ENCODE measurements at regions not wholly inside any gene's neighbourhood (a gene's known extent, or its start where the extent isn't known, plus 50 kb on each side); places are given as distances from the start of the nearest gene placed in this dataset.

DNA sequence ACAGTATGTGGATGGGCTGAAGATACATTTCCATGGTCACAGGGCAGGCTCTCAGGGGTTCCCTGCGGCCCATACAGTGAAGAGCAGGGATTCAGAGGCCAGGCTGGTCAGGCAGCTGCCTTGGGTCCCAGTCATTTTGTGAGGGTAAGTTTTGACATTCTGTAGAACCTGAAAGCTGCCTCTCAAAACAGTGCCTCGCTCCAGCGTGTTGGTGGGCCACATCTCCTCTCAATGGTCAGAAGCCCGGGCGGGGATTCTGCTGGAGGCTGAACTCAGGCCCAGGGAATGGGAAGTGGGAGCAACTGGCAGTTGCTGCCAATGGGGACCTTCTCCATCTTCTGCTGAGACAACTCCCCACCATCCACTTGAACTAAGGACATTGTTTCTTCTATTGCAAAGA is 190.0 kb downstream of the PTPN20 start:
- ChIA-PET POLR2A (no interaction called here), CTCF (no interaction called here)
- no peak overlapping the region for H3K27ac Mint-ChIP-seq
- no peak for DNase-seq
- no peaks in the 10 kb centered on the region for H3K27me3 Mint-ChIP-seq
- no peaks in the 10 kb centered on the region for H3K36me3 Mint-ChIP-seq (ENCODE audit: low read depth)
- H3K4me1 Mint-ChIP-seq = no peaks in the 10 kb centered on the region
- no peaks in the 10 kb centered on the region for H3K9me3 Mint-ChIP-seq
- no peak overlapping the region for H3K4me3 Mint-ChIP-seq

- no peaks in the 10 kb centered on the region for H3K4me1 Mint-ChIP-seq
- ChIA-PET CTCF (interaction anchor here (0.5 kb wide), 1 partner anchor 294 kb away, joined by 4 read pairs; no protein-coding TSS in a partner anchor), POLR2A (no interaction called here)
- H3K9me3 Mint-ChIP-seq = no peaks in the 10 kb centered on the region
- H3K27me3 Mint-ChIP-seq = no peaks in the 10 kb centered on the region
- no peak overlapping the region for H3K4me3 Mint-ChIP-seq
- no peak for DNase-seq
- no peaks in the 10 kb centered on the region for H3K36me3 Mint-ChIP-seq (ENCODE audit: low read depth)
- H3K27ac Mint-ChIP-seq = no peak overlapping the region
Observed at GRCh38 chr10:47101807-47102206, 190.6 kb downstream of the PTPN20 start.

DNA sequence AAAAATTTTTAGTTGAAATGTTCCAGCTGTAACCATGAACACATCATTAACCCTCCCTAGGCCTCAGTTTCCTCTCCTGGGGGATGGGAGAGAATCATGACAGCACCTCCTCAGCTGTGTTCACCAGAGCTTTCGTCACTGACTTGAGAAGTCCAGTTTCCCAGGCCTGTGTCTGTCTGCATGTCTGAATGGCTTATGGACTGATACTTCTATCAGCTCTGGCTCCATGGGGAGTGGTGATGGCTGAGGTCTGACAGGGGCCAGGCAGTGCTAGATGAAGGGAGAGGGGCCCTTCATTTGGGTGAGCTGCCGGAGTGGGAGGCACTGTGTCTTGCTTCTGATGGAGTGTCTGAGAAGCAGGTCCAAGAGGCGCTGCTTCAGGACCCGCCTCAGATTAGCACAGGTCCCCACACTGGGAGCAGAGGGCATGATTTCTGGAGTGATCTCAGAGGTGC is 192.9 kb downstream of the PTPN20 start:
- Mint-ChIP-seq H3K27ac (no peak overlapping the region), H3K4me1 (no peaks in the 10 kb centered on the region), H3K4me3 (no peak overlapping the region), H3K27me3 (no peaks in the 10 kb centered on the region), H3K9me3 (no peaks in the 10 kb centered on the region), H3K36me3 (ENCODE audit: low read depth) (no peaks in the 10 kb centered on the region)
- no peak for DNase-seq
- POLR2A ChIA-PET = no interaction called here
- CTCF ChIA-PET = no interaction called here

GRCh38 chr10:47104786-47105385 is 193.7 kb downstream of the PTPN20 start:
- Mint-ChIP-seq H3K4me1 (no peaks in the 10 kb centered on the region), H3K9me3 (no peaks in the 10 kb centered on the region), H3K36me3 (ENCODE audit: low read depth) (no peaks in the 10 kb centered on the region), H3K4me3 (no peak overlapping the region), H3K27me3 (no peaks in the 10 kb centered on the region), H3K27ac (no peak overlapping the region)
- DNase-seq = no peak
- CTCF ChIA-PET = no interaction called here
- POLR2A ChIA-PET = no interaction called here

DNA sequence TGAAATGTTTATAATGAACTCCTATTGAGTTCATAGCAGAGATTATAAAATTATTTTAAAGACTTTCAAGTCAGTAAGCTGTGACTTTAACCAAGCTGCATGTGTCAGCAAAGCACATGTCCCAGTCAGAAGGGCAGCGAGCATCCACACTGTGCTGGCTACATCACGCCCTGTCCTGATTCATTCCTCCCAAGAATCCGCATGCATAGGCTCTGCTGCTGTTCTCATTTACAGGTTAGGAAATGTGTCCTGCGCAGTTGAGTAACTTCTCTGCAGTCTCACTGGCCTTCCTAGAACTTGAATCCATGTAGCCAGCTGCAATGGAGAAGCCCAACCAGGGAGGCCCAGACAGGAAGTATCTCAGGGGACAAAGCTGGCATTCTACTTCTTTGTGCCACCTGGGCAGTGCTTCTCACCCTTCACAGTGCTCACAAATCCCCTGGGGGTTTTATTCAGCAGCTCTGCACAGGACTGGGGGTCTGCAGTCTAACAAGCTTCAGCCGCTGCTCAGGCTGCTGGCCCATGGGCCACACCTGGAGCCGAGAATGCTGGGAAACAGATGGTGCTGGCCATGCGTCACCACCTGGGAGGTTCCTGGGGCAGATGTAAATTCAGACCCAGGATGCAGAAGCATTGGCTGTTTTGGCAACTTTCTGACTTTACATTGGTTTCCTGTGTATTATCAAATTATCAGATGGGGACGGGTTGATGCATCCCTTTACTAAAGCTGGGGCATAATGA is 192.8 kb upstream of the GDF10 start:
- ChIA-PET POLR2A (no interaction called here), CTCF (no interaction called here)
- Mint-ChIP-seq H3K36me3 (ENCODE audit: low read depth) (no peaks in the 10 kb centered on the region), H3K27me3 (no peaks in the 10 kb centered on the region), H3K9me3 (no peaks in the 10 kb centered on the region), H3K27ac (no peak overlapping the region), H3K4me3 (no peak overlapping the region), H3K4me1 (no peaks in the 10 kb centered on the region)
- no peak for DNase-seq

- Mint-ChIP-seq H3K36me3 (ENCODE audit: low read depth) (no peaks in the 10 kb centered on the region), H3K4me3 (no peak overlapping the region), H3K4me1 (no peaks in the 10 kb centered on the region), H3K9me3 (no peaks in the 10 kb centered on the region), H3K27ac (no peak overlapping the region), H3K27me3 (no peaks in the 10 kb centered on the region)
- POLR2A ChIA-PET = no interaction called here
- no peak for DNase-seq
- CTCF ChIA-PET = no interaction called here
Observed at GRCh38 chr10:47109906-47110305, 190.1 kb upstream of the GDF10 start.

DNA sequence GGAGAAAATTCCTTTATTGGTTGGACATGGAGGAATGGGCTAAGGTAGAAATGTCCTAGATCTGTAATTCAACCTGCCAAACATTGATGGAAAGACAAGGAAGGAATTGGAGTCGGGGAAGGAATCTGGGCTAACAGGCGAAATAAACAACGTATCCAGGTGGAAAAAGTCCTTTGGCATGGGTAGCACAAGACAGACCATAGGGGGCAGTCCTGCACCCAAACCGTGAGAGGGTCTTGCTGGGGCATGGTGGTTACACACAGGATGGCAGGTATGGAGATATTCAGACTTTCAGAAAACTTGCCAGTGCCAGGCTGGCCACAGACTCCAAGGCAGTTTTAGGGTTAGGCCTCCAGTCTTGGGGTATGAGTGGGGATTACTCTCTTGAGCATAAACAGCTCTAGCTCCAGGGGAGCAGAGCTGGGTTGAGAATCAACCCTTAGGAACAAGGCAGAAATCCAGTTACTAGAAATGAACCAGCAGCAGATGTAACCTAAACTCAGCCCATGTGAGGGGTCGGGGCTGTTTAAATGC is 188.6 kb upstream of the GDF10 start:
- no peak for DNase-seq
- no peaks in the 10 kb centered on the region for H3K9me3 Mint-ChIP-seq
- H3K36me3 Mint-ChIP-seq (ENCODE audit: low read depth) = no peaks in the 10 kb centered on the region
- POLR2A ChIA-PET = no interaction called here
- CTCF ChIA-PET = no interaction called here
- no peak overlapping the region for H3K4me3 Mint-ChIP-seq
- no peaks in the 10 kb centered on the region for H3K27me3 Mint-ChIP-seq
- no peak overlapping the region for H3K27ac Mint-ChIP-seq
- H3K4me1 Mint-ChIP-seq = no peaks in the 10 kb centered on the region

DNA sequence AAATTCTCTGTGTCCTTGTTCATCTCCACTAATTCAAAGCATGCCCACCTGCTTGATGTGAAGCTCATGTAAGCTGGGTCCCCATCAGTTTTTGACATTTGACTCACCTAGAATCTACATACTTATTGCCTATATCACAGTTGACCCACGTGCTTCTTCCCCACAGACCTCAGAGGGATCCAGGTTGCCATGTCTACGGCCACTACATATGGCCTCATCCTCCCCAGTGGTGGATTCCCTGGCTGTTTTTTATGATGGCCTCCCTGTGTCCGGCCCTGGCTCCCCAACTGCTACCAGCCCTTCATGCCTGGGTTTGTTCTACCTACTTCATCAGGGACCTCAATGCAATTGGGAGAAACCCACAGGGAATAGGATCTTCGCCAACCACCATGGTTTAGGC is 187.4 kb upstream of the GDF10 start:
- no peaks in the 10 kb centered on the region for H3K9me3 Mint-ChIP-seq
- ChIA-PET POLR2A (no interaction called here), CTCF (no interaction called here)
- H3K27ac Mint-ChIP-seq = no peak overlapping the region
- H3K4me1 Mint-ChIP-seq = no peaks in the 10 kb centered on the region
- no peaks in the 10 kb centered on the region for H3K36me3 Mint-ChIP-seq (ENCODE audit: low read depth)
- H3K4me3 Mint-ChIP-seq = no peak overlapping the region
- no peaks in the 10 kb centered on the region for H3K27me3 Mint-ChIP-seq
- DNase-seq = no peak

DNA sequence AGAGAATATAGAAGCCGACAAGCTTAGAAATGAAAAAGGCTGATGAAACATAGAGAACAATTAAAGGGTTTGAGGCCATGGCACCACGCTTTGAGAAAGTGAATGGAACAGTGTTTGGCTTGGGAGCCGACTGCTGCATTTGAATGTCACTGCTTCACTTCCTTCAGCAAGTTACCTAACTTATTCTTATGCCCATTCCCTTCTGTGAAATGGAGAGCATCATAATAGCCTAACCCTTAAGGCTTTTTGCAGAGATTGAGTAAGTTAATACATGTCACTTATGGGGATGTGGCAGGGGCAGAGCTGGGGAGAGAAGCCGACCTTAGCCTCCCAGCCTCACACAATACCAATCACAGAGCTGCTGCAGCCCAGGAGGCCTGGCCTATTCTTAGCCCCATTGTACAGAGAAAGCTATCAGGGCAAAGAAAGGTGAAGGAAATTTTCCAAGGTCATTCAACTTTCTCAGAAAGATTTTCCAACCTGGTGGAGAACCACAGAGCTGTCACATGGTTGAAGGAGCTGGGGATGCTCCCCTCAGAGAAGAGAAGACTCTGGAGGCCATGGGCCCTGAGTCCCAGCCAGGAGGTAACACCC is 186.0 kb upstream of the GDF10 start:
- H3K27ac Mint-ChIP-seq = no peak overlapping the region
- ChIA-PET POLR2A (no interaction called here), CTCF (no interaction called here)
- H3K36me3 Mint-ChIP-seq (ENCODE audit: low read depth) = no peaks in the 10 kb centered on the region
- no peaks in the 10 kb centered on the region for H3K4me1 Mint-ChIP-seq
- no peaks in the 10 kb centered on the region for H3K9me3 Mint-ChIP-seq
- H3K27me3 Mint-ChIP-seq = no peaks in the 10 kb centered on the region
- DNase-seq = no peak
- H3K4me3 Mint-ChIP-seq = no peak overlapping the region

- Mint-ChIP-seq H3K27ac (no peak overlapping the region), H3K9me3 (no peaks in the 10 kb centered on the region), H3K4me1 (no peaks in the 10 kb centered on the region), H3K27me3 (no peaks in the 10 kb centered on the region), H3K4me3 (no peak overlapping the region), H3K36me3 (ENCODE audit: low read depth) (no peaks in the 10 kb centered on the region)
- CTCF ChIA-PET = no interaction called here
- POLR2A ChIA-PET = no interaction called here
- DNase-seq = no peak
Observed at GRCh38 chr10:47114680-47115186, 185.3 kb upstream of the GDF10 start.

GRCh38 chr10:47115322-47115721 is 184.7 kb upstream of the GDF10 start:
- no peaks in the 10 kb centered on the region for H3K9me3 Mint-ChIP-seq
- no peaks in the 10 kb centered on the region for H3K4me1 Mint-ChIP-seq
- H3K27me3 Mint-ChIP-seq = no peaks in the 10 kb centered on the region
- no peak for DNase-seq
- no peak overlapping the region for H3K4me3 Mint-ChIP-seq
- CTCF ChIA-PET = no interaction called here
- H3K27ac Mint-ChIP-seq = no peak overlapping the region
- no peaks in the 10 kb centered on the region for H3K36me3 Mint-ChIP-seq (ENCODE audit: low read depth)
- POLR2A ChIA-PET = no interaction called here

DNA sequence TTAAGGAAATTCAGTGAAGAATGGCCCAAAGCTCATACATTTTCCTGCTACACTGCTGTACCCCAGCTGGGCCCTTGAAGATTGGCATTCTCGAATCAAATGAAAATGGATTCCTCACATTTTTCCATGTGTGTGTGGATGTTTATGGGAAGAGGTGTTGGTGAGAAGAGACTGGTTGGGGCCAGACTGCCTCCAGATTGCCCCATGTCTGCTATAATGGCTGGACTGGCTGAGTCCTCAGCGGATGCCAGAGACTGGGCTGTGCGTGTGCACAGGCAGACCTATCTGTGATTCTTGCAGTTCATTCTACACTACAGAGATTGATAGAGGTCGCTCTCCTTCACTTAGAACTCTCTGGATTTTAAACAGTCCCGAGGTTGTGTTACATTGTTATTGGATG is 183.6 kb upstream of the GDF10 start:
- Mint-ChIP-seq H3K27ac (no peak overlapping the region), H3K27me3 (no peaks in the 10 kb centered on the region), H3K4me3 (no peak overlapping the region), H3K36me3 (ENCODE audit: low read depth) (no peaks in the 10 kb centered on the region), H3K4me1 (no peaks in the 10 kb centered on the region), H3K9me3 (no peaks in the 10 kb centered on the region)
- no peak for DNase-seq
- CTCF ChIA-PET = no interaction called here
- POLR2A ChIA-PET = no interaction called here

GRCh38 chr10:47118326-47118725 is 181.7 kb upstream of the GDF10 start:
- DNase-seq = no peak
- POLR2A ChIA-PET = no interaction called here
- Mint-ChIP-seq H3K9me3 (no peaks in the 10 kb centered on the region), H3K4me3 (no peak overlapping the region), H3K36me3 (ENCODE audit: low read depth) (no peaks in the 10 kb centered on the region), H3K27me3 (no peaks in the 10 kb centered on the region), H3K4me1 (no peaks in the 10 kb centered on the region), H3K27ac (no peak overlapping the region)
- CTCF ChIA-PET = no interaction called here

DNA sequence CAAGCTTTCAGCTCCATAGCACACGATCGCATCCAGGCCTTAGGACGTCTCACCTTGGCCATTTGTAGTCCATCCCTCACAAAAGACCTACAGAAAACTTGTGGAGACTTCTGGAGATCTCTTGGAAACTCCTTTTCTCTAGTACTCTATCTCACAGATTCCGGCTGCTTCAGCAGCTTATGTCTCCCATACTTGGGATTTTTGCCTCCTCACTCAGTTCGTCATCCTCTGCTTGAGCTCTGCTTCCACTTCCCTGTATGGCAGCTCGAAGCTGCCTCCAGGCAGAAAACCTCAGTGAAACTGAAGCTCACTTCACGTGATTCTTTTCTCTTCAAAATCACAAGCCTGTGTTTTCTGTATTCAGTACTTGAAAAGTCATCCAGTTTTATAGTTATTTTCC is 178.7 kb upstream of the GDF10 start:
- POLR2A ChIA-PET = no interaction called here
- H3K27me3 Mint-ChIP-seq = no peaks in the 10 kb centered on the region
- no peak overlapping the region for H3K27ac Mint-ChIP-seq
- CTCF ChIA-PET = no interaction called here
- H3K4me1 Mint-ChIP-seq = no peaks in the 10 kb centered on the region
- no peak overlapping the region for H3K4me3 Mint-ChIP-seq
- DNase-seq = no peak
- no peaks in the 10 kb centered on the region for H3K36me3 Mint-ChIP-seq (ENCODE audit: low read depth)
- no peaks in the 10 kb centered on the region for H3K9me3 Mint-ChIP-seq
